ENCODE measurements at regions not wholly inside any gene's neighbourhood (a gene's known extent, or its start where the extent isn't known, plus 50 kb on each side); places are given as distances from the start of the nearest gene placed in this dataset.
"Not testable (repeated sequence)": the region's sequence is repeated elsewhere in the genome, so short reads cannot be mapped to it uniquely, and the experiment has no call there.

GRCh38 chr2:111584950-111585349 lies 299.0 kb downstream of the ANAPC1 start:
- TF ChIP-seq, protein P1, sequence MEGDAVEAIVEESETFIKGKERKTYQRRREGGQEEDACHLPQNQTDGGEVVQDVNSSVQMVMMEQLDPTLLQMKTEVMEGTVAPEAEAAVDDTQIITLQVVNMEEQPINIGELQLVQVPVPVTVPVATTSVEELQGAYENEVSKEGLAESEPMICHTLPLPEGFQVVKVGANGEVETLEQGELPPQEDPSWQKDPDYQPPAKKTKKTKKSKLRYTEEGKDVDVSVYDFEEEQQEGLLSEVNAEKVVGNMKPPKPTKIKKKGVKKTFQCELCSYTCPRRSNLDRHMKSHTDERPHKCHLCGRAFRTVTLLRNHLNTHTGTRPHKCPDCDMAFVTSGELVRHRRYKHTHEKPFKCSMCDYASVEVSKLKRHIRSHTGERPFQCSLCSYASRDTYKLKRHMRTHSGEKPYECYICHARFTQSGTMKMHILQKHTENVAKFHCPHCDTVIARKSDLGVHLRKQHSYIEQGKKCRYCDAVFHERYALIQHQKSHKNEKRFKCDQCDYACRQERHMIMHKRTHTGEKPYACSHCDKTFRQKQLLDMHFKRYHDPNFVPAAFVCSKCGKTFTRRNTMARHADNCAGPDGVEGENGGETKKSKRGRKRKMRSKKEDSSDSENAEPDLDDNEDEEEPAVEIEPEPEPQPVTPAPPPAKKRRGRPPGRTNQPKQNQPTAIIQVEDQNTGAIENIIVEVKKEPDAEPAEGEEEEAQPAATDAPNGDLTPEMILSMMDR (IDR thresholded peaks at IDR 0.05): not testable (repeated sequence)
- TF ChIP-seq POLR2A, POLR2AphosphoS5, EP300 (IDR thresholded peaks at IDR 0.05): not testable (repeated sequence)

Measured in stomach (tissue), 4 donors.